Uterus (tissue), 2 donors: ENCODE measurements at regions not wholly inside any gene's neighbourhood (a gene's known extent, or its start where the extent isn't known, plus 50 kb on each side); places are given as distances from the start of the nearest gene placed in this dataset.

Source experiments
- POLR2A ChIP-seq, 2 donors: fragments of 450-650 bp; IDR thresholded peaks; one replicate each; pipeline ENCODE4 v1.6.1; 2016; ENCODE audit warnings: antibody characterized with exemption in 2 of 2, mild to moderate bottlenecking in 1 of 2, moderate library complexity in 1 of 2
- TF ChIP-seq, protein P1 (sequence below), 4 experiments: fragments of 200-600 bp in 2 of 4; fragments of 450-650 bp in 2 of 4; sonication (generic) in 2 of 4; IDR thresholded peaks; one replicate each; pipeline ENCODE4 v1.5.1; 2016 to 2019; ENCODE audit warnings: antibody characterized with exemption in 4 of 4, mild to moderate bottlenecking in 2 of 4, moderate library complexity in 1 of 4

DNA sequence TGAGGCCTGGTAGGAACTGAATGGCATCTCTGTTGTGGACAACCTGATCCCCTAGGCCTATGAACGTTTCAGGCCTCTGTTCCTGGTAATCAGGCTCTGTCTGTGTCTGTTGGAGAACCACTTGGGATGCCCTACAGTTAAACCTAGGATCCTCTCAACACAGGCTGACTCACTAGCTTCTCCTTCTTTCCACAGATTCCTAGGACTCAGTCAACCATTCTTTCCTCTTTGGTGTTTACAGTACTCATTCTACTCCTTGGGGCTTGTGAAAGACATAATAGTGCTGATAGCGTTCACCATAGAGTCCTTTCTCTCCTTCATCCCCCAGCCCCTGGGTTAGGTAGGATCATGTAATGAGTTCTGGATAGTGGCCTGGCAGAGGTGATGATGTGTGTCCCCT lies 544.3 kb downstream of the METTL4 start:
- TF ChIP-seq, protein P1, sequence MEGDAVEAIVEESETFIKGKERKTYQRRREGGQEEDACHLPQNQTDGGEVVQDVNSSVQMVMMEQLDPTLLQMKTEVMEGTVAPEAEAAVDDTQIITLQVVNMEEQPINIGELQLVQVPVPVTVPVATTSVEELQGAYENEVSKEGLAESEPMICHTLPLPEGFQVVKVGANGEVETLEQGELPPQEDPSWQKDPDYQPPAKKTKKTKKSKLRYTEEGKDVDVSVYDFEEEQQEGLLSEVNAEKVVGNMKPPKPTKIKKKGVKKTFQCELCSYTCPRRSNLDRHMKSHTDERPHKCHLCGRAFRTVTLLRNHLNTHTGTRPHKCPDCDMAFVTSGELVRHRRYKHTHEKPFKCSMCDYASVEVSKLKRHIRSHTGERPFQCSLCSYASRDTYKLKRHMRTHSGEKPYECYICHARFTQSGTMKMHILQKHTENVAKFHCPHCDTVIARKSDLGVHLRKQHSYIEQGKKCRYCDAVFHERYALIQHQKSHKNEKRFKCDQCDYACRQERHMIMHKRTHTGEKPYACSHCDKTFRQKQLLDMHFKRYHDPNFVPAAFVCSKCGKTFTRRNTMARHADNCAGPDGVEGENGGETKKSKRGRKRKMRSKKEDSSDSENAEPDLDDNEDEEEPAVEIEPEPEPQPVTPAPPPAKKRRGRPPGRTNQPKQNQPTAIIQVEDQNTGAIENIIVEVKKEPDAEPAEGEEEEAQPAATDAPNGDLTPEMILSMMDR (IDR thresholded peaks at IDR 0.05) = no peak
- no peak for TF ChIP-seq POLR2A (IDR thresholded peaks at IDR 0.05)
